ENCODE measurements at regions not wholly inside any gene's neighbourhood (a gene's known extent, or its start where the extent isn't known, plus 50 kb on each side); places are given as distances from the start of the nearest gene placed in this dataset.
"Not testable (repeated sequence)": the region's sequence is repeated elsewhere in the genome, so short reads cannot be mapped to it uniquely, and the experiment has no call there.

DNA sequence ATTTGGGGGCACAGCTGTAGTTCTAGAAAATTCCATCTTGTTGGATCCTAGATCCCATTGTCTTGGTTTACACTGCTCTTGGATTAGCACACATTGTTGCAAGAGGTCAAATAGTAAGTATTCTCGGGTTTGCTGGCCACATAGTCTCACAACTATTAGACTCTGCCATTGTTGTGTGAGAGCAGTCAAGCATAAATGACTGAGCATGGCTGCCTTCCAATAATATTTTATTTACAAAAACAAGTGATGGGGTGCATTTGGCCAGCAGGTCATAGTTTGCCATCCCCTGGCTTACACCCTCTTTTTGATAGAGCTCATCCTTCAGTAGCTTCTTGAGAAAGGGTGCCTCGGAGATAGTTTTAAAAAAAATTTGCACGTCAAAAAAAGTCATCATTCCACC, 77.9 kb upstream of the ALX4 start:
- TF ChIP-seq, protein P1, sequence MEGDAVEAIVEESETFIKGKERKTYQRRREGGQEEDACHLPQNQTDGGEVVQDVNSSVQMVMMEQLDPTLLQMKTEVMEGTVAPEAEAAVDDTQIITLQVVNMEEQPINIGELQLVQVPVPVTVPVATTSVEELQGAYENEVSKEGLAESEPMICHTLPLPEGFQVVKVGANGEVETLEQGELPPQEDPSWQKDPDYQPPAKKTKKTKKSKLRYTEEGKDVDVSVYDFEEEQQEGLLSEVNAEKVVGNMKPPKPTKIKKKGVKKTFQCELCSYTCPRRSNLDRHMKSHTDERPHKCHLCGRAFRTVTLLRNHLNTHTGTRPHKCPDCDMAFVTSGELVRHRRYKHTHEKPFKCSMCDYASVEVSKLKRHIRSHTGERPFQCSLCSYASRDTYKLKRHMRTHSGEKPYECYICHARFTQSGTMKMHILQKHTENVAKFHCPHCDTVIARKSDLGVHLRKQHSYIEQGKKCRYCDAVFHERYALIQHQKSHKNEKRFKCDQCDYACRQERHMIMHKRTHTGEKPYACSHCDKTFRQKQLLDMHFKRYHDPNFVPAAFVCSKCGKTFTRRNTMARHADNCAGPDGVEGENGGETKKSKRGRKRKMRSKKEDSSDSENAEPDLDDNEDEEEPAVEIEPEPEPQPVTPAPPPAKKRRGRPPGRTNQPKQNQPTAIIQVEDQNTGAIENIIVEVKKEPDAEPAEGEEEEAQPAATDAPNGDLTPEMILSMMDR (IDR thresholded peaks at IDR 0.05) = no peak
- Mint-ChIP-seq H3K27ac (no peak overlapping the region), H3K36me3 (ENCODE audit: low read depth) (no peaks in the 10 kb centered on the region), H3K4me3 (no peak overlapping the region), H3K9me3 (peaks cover 8% of the 10 kb centered on the region), H3K4me1 (ENCODE audit: low read depth) (no peaks in the 10 kb centered on the region), H3K27me3 (ENCODE audit: insufficient read depth) (peaks cover 29% of the 10 kb centered on the region)
- no peak for DNase-seq

DNA sequence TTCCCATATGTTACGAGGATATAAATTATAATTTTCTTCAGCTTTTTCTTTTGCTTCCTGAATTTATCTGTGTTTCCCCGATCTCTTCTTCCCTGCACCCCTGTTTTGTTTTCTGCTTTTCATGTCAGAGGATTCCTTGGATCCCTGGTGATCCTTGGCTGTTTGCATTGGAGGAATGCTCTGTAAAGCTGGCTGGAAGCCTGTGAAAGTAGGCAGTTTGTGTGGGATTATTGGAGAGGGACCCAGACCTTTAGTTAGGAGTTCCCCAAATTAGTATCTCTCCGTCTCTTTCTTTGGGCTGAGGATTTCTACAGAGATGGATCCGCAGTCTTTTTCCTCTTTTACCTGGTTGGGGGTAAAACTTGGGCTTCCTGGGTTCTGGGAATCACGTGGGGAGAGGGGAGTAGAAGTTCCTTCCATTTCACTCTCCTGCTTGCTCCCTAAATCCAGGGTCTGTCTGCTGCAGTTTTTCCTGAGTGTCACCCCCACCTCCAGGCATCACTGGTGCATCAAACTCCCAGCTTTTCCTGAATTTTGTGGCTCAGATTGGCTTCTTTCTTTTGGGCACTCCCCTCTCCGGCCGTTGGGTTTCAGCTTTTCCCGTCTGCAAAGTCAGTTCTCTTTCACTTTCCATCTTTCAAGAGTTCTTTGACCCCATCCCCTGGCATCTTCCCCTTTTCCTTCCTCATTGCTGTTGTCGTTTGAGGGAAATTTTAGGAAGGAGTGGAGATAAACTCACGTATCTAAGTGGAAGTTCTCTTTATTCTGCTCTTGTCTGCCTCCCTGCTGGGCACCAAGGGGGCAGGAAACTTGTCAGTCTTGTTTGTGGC, 79.1 kb upstream of the ALX4 start:
- Mint-ChIP-seq H3K27me3 (ENCODE audit: insufficient read depth) (peaks cover 29% of the 10 kb centered on the region), H3K4me3 (no peak overlapping the region), H3K4me1 (ENCODE audit: low read depth) (no peaks in the 10 kb centered on the region), H3K27ac (no peak overlapping the region), H3K36me3 (ENCODE audit: low read depth) (no peaks in the 10 kb centered on the region), H3K9me3 (peaks cover 8% of the 10 kb centered on the region)
- no peak for DNase-seq
- TF ChIP-seq, protein P1 (IDR thresholded peaks at IDR 0.05) = no peak

DNA sequence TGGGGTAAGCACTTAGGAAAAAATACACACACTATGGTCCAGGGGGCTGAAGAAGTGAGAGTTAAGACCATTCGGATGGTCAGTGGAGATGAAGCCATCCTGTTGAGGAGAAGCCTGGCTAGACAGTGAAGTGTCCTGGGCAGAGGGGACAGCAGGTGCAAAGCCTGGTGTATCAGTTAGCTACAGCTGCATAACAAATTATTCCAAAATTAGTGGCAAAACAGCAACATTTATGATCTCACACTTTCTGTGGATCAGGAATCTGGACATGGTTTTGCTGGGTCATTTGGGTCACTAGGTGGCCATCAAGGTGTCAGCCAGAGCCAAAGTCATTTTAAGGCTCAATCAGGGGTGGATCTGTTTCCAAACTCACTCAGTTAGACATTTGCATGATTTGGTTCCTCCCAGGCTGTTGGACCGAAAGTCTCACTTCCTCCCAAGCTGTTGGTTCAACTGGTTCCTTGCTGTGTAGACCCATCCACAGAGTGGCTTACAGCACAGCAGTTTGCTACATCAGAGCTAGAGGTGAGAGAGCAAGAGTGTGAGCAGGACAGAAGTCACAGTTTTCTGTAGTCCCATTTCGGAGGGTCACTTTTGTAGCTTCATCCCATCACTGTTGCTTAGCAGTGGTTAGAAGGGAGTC, 80.1 kb upstream of the ALX4 start:
- Mint-ChIP-seq H3K27ac (no peak overlapping the region), H3K4me1 (ENCODE audit: low read depth) (no peaks in the 10 kb centered on the region), H3K36me3 (ENCODE audit: low read depth) (no peaks in the 10 kb centered on the region), H3K9me3 (peaks cover 8% of the 10 kb centered on the region), H3K4me3 (no peak overlapping the region), H3K27me3 (ENCODE audit: insufficient read depth) (peaks cover 36% of the 10 kb centered on the region)
- no peak for DNase-seq
- TF ChIP-seq, protein P1 (IDR thresholded peaks at IDR 0.05) = no peak

DNA sequence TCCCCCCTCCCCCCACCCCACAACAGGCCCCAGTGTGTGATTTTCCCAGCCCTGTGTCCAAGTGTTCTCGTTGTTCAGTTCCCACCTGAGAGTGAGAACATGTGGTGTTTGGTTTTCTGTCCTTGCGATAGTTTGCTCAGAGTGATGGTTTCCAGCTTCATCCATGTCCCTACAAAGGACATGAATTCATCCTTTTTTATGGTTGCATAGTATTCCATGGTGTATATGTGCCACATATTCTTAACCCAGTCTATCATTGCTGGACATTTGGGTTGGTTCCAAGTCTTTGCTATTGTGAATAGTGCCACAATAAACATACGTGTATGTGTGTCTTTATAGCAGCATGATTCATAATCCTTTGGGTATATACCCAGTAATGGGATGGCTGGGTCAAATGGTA, 81.1 kb upstream of the ALX4 start:
- H3K27me3 Mint-ChIP-seq (ENCODE audit: insufficient read depth) = peaks cover 33% of the 10 kb centered on the region
- DNase-seq; H3K27ac Mint-ChIP-seq; H3K36me3 Mint-ChIP-seq (ENCODE audit: low read depth); H3K4me3 Mint-ChIP-seq; H3K9me3 Mint-ChIP-seq; H3K4me1 Mint-ChIP-seq (ENCODE audit: low read depth): not testable (repeated sequence)

DNA sequence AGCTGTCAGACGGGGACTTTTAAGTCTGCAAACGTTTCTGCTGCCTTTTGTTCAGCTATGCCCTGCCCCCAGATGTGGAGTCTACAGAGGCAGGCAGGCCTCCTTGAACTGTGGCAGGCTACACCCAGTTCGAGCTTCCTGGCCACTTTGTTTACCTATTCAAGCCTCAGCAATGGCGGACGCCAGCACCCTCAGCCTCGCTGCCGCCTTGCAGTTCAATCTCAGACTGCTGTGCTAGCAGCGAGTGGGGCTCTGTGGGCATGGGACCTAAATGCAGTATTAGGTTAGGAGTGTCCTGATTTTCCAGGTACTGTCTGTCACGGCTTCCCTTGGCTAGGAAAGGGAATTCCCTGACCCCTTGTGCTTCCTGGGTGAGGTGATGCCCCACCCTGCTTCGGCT, 86.8 kb upstream of the ALX4 start:
- not testable (repeated sequence) for DNase-seq; H3K4me3 Mint-ChIP-seq; H3K27ac Mint-ChIP-seq; H3K9me3 Mint-ChIP-seq; H3K4me1 Mint-ChIP-seq (ENCODE audit: low read depth); H3K36me3 Mint-ChIP-seq (ENCODE audit: low read depth)
- H3K27me3 Mint-ChIP-seq (ENCODE audit: insufficient read depth) = peaks cover 33% of the 10 kb centered on the region

DNA sequence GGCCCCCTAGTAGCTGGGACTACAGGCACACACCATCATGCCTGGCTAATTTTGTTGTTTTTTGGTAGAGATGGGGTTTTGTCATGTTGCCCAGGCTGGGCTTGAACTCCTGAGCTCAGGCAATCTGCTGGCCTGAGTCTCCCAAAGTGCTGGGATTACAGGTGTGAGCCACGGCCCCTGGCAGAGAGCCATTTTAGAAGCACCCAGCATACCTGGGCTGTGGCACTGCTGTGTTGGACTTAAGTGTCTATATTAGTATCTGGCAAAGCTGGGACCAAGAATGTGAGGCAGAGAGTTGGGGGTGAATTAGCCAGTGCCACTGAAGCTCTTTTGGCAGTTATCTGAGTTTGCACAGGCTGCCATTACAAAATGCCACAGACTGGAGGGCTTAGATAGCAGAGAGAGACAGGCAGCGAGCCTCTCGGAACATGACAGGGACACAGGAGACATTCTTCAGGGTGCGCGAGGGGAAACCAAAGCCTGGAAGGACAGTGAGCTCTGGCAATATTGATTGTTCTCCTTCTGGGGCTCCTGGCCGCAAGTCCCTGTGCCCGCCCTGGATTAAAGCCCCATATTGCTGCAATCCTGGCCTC, 87.7 kb upstream of the ALX4 start:
- H3K4me1 Mint-ChIP-seq (ENCODE audit: low read depth) = no peaks in the 10 kb centered on the region
- H3K27me3 Mint-ChIP-seq (ENCODE audit: insufficient read depth) = peaks cover 37% of the 10 kb centered on the region
- no peak for DNase-seq
- H3K36me3 Mint-ChIP-seq (ENCODE audit: low read depth) = no peaks in the 10 kb centered on the region
- no peaks in the 10 kb centered on the region; the same call in 1 of the 2 replicates for H3K9me3 Mint-ChIP-seq
- no peak overlapping the region for H3K4me3 Mint-ChIP-seq
- no peak overlapping the region for H3K27ac Mint-ChIP-seq
- TF ChIP-seq, protein P1 (IDR thresholded peaks at IDR 0.05) = no peak

Measured in HFFc6 (cell line).